ENCODE measurements at regions not wholly inside any gene's neighbourhood (a gene's known extent, or its start where the extent isn't known, plus 50 kb on each side); places are given as distances from the start of the nearest gene placed in this dataset.

DNA sequence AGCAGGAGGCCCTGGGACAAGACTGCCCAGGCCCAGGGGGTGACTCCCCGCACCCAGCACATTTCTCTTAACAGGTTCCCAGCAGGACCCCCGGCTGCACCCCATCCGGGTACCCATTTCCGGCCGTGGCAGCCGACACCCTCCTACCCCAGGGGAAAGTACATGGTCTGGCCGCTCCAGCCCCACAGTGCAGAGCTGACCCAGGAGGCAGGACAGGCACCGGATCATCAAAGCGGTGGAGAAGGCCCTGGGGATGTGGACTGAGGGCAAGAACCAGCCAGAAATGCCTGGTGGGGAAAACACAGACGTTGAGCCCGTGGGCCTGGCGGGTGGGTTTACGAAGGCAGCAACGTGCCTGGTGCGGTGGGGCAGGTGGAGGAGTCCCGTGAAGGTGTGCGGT, 79.5 kb upstream of the GPC1 start:
- intact Hi-C loops (cut with micrococcal nuclease): no loop called here

DNA sequence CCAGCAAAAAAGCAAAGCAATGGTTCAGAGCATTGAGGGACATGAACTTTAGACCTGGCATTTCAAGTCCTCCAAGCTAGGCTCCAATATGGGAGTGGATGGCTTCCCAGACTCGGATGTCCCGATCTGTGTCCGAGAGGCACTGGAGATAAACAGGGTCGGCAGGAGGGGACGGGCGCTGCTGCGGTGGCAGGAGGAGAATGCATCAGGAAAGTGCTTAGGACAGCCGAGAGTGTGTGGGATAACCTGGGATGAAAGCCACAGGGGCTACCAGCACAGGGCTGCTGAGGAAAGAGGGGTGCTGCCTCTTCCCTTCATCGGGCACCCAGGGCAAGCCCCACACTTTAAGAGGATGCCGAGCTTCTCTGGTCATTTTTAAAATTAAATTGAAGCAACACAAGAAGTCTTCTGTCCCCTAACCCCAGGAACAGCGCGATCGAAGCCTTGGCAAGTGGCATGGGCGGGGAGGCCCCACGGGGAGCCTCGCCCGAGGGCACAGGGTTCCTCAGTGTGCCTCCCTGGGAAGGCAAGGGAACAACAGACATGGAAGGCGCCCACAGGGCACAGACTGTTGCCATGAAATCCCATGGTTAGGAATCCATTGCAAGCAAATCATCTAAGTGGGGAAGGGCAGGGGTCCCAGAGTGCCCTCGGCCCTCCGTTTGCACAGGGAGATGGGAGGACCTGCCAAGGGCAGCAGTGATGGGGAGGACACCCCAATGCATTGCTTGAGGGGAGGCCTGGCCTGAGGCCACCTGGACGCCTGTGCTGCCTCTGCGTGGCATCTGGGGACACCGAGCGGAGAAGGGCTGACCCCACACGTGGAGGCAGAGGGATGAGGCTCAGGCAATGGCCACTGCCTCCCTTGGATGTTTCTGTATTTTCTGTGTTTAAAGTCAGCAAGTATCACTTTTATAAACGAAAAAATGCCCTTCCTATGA, 78.5 kb upstream of the GPC1 start:
- intact Hi-C loops (cut with micrococcal nuclease): no loop called here

DNA sequence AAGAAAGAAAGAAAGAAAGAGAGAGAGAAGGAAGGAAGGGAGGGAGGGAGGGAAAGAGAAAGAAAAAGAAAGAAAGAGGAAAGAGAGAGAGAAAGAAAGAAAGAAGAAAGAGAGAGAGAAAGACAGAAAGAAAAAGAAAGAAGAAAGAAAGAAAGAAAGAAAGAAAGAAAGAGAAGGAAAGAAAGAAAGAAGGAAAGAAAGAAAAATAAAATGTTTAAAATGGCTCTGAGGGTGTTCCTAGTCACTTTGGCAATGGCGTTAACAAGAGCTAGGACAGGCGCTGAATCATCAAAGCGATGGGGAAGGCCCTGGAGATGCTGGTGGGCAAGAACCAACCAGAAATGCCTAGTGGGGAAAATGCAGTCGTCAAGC, 77.8 kb upstream of the GPC1 start:
- intact Hi-C loops (cut with micrococcal nuclease): no loop called here

DNA sequence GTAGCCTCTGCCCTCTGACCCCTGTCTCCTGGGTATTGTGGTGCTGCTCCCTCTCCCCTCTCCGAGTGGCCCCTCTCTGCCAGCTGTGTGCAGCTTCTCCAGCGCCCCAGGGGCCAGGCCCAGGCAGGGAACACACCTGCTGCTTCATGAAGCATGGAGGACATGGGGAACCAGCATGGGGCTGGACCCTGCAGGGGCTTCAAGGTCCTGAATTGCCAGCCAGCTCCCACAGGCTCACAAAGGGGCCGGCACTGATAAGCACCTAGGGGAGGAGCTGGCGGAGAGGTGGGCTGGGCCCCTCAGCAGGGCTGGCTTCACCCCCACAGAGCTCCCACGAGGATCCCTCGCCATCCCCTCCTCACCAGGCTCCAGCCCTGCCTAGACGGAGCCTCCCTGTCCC, 77.4 kb upstream of the GPC1 start:
- intact Hi-C loops (cut with micrococcal nuclease): no loop called here

DNA sequence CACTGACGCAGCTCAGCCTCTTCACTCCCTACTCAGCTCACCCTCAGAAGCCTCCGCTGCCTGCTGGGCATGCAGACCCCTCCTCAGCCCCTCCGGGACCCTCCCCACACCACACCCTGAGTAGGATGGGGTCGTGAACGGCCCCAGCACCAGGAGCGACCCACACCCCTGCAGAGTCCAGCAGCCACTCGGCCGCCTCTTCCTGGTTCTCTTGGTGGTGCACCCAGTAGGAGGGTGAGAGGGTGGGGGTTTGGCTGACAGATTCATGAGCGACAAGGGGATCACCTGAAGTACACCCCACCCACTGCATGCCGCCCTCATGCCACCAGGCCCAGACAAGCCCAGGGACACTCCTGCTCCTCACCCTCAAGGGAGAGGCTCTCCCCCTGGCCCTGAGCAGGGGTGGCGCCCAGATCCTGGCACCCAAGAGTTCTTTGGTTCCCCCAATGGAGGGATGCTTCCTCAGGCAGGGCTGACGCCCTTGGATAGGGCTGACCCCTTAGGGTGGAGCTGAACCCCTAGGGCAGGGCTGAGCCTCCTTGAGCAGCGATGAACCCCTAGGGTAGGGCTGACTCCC, 76.6 kb upstream of the GPC1 start:
- intact Hi-C loops (cut with micrococcal nuclease): no loop called here

DNA sequence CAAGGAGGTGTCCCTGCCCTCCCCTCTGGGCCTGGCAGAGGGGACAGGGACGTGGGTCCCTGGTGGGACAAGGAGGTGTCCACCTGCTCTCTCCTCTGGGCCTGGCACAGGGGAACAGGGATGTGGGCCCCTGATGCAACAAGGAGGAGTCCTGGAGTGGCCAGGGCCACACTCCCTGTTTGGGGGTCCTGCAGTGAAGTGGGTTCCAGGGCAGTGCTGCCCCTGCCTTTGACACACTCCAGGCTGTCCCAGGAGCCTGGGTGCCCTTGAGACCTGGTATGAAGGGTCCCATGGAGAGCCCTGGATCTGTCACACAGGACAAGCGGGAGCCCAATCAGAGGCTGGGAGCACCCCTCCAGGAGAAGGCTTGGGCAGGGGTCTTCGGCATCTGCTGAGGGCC, 75.8 kb upstream of the GPC1 start:
- intact Hi-C loops (cut with micrococcal nuclease): no loop called here

DNA sequence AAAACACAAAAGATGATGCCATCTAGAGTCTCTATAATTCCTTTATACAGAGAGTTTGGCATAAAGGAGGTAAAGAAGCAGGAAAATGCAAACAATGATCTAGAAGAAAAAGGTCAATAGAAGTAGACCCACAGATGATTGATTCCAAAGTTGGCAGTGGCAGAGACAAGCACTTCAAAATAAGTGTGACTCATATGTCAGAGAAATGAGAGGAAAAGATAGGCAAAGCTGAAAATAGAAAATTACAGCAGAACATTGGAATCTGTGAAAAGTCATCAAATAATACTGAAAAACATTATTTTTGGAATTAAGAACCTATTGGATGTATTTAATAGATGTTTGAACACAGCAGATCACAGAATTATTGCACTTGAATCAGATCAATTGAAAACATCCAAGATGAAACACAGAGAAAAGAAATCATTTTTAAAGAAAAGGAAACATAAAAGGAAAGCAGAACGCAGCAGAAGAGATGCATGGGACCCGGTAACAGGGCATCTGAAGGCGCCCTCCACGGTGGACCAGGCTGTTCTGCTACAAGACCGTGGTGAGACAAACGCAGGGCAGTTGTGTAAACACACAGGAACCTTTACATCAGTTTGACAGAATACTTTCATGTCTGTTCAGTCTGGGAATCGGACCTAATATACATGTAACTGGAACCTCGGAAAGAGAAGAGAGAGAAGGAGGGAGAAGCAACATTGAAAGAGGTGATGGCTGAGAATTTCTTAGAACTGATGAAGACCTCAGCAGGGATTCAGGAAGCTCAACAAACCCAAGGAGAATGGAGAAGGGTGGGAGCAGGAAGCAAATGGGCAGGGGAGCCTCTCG, 74.6 kb upstream of the GPC1 start:
- intact Hi-C loops (cut with micrococcal nuclease): no loop called here

DNA sequence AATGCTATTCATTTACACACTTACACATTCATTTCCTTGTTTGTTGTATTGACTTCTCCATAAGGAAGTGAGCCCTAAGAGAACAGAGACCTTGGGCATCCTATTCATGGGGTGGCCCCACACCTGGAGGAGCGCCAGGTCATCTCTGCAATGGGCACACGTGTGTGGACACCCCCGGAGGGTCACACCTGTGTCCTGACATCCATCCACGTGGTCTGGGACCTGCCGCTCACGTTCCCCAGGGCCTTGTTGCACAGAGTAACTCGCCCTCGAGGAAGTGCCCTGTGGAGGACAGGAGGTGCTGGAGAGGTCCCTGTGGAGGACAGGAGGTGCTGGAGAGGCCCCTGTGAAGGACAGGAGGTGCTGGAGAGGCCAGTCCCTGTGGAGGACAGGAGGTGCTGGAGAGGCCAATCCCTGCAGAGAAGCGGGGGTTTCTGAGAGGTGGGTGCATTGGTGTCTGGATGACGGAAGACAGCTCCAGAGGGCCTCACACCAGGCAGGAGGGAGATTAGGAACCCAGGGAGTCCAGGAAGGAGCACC, 73.2 kb upstream of the GPC1 start:
- intact Hi-C loops (cut with micrococcal nuclease): no loop called here

DNA sequence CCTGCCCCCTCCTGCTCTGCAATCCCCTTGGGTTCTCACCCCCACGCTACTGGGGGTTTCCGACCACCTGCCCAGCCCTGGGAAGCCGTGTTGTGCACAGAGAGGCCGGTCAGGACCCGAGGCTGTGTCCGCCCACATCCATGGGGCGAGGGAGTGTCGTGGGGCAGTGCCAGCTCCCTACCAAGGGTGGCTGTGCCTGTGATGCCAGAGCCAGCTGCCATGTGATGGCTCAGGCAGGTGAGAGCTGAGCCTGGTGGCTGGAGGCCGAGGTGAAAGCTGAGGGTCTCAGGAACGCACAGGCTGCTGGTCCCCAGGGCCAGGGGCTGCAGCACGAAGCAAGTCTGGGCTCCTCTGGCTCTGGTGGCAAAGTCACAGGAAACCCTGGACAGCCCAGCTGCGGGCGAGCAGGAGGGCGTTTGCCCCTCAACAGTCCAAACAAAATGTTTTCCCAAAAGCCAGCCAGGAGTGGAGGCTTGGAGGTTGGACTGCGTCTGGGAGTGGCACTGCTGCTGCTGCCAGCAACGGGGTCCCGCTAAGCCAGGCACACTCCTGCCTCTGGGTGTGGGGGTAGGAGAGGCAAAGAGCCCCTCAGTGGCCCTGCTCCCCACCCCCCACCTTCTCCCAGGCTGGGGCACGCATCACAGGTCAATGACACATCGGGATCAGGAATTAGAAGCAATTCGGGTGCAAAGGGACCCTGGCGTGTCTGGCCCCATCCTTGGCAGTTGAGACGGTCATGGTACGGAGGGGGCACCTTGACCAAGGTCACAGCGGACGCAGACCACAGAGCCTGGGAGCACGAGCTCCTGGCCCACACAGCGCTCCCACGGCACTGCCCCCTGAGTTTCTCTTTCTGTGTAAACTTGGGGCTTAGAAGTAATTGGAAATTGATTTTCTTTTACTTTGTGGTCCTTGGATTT, 72.4 kb upstream of the GPC1 start:
- intact Hi-C loops (cut with micrococcal nuclease): no loop called here

DNA sequence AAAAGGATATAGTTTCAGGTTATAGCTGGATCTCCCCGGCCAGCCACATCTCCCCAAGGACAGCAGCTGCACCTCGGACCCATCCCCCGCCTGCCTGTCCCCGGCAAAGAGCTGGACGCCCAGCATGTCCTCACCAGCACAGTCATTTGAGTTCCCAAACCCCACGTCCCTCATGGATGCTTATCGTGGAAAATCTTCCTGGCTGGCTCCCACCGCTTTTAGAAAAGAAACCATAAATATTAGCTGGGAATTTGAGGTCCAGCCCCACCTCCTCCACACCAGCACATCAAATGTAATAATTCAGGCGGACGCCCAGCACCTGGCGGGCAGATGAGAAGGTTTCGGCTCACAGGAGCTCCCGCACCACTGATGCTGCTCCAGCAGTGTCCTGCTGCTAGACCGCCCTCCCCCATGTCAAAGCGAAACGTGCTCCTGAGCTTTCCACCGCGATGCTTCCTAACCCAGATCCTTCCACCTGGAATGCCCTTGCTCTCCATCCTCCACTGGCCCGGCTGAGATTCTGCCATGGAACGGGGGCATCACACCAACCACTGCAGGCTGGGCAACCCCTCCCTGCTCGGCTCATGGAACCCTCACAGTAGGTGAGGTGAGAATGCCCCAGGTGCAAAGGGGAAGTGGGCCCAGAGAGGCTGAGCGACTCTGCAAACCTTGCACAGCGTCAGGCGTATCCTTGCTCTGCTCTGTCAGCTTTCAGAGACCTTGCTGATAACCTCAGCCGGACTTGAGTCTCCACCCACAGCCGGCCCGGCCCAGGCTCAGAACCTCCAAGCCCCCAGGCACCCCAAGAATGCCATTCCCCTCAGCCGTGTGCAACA, 71.5 kb upstream of the GPC1 start:
- intact Hi-C loops (cut with micrococcal nuclease): no loop called here

GRCh38 chr2:240364582-240364960, 70.9 kb upstream of the GPC1 start:
- intact Hi-C loops (cut with micrococcal nuclease): no loop called here

- intact Hi-C loops (cut with micrococcal nuclease): no loop called here
Observed at GRCh38 chr2:240364961-240365775, 70.3 kb upstream of the GPC1 start.

- intact Hi-C loops (cut with micrococcal nuclease): no loop called here
Observed at GRCh38 chr2:240365971-240366471, 69.4 kb upstream of the GPC1 start.

- intact Hi-C loops (cut with micrococcal nuclease): no loop called here
Observed at GRCh38 chr2:240366901-240367300, 68.6 kb upstream of the GPC1 start.

GRCh38 chr2:240367721-240368120, 67.7 kb upstream of the GPC1 start:
- intact Hi-C loops (cut with micrococcal nuclease): no loop called here

DNA sequence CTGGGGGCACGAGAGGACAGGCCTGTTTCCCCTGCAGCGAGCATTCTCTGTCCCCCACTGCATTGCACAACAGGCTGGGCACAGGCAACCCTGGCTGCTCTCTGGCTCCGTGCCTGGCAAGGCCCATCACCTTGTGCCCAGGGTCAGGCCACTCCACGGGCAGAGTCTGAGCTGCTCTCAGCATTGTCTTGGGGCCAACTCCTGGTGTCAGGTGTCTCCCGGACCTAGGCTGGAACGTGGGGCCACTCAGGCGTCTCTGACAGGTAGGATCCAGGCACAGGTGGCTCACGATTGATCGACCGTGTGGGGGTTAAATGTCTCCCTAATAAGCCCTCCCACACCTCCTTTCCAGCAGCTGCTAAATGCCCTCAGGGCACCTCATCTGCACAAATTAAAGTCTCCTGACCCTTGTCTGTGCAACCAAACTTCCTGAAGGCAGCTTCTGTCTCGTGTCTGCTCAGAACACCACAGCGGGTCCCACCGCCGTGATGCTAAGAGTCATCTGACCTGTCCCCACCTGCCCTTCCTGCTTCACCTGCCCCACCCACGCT, 66.6 kb upstream of the GPC1 start:
- intact Hi-C loops (cut with micrococcal nuclease): no loop called here

DNA sequence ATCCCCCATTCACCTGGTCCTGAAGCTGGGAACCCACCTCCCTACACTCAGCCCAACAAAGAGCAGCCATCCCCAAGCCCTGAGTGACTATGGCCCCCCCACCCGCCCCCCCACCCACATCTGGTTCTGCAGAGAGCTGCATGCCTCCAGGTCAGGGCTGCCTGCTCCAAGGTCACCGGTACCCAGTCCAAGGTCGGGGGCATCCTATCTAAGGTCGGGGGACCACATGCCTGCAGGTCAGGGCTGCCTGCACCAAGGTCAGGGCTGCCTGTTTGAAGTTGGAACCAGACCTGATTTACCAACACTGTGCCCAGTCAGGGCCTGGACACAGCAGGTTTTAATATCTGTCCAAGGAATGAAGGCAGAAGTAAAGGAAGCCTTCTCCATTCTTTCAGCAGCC, 66.1 kb upstream of the GPC1 start:
- intact Hi-C loops (cut with micrococcal nuclease): no loop called here

DNA sequence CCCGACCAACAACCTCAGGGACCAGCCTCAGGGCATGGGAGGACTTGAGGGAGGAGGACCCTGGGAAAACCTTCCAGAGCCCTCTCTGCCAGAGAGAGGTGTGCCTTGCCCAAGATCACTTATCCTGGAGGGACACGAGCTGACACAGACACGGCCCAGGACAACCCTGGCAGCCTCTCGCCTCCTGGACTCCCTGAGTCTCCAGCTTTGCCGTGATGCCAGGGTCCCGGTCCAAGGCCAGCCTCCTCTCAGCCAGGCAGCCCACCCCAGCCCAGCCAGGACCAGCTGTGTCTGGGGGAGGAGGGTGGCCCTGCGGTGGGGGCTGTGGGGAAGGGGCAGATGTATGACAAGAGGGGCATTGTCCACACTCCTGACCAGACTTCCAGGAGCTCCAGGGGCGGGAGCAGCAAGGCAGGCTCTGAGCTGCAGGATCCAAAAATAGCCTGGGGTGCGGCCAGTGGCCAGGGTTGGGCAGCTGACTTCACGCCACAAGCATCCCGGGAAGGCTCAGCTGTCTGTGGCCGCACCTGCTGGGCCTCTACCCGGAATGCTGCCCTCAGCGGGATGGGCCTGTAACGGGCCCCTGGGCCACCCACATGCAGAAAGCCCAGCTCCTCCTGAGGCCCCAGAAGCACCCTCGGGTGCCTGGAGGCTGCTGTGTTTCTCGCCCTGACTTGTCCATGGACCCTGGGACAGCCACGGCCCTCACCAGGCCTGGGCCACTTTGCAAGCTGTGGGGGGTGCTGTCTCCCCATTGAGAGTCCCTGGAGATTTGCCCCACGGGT, 65.5 kb upstream of the GPC1 start:
- intact Hi-C loops (cut with micrococcal nuclease): no loop called here
